ENCODE measurements at regions not wholly inside any gene's neighbourhood (a gene's known extent, or its start where the extent isn't known, plus 50 kb on each side); places are given as distances from the start of the nearest gene placed in this dataset.

- no peak for TF ChIP-seq ATF3 (IDR thresholded peaks at IDR 0.05; ENCODE audit: insufficient read depth, low read depth, low read length)
- TF ChIP-seq BACH1 (IDR thresholded peaks at IDR 0.05; ENCODE audit: low read length), result no peak
Measured at GRCh38 chr16:47977802-47978201, 178.0 kb downstream of the ABCC12 start (continued).
